ENCODE measurements at regions not wholly inside any gene's neighbourhood (a gene's known extent, or its start where the extent isn't known, plus 50 kb on each side); places are given as distances from the start of the nearest gene placed in this dataset.
"Not testable (repeated sequence)": the region's sequence is repeated elsewhere in the genome, so short reads cannot be mapped to it uniquely, and the experiment has no call there.

DNA sequence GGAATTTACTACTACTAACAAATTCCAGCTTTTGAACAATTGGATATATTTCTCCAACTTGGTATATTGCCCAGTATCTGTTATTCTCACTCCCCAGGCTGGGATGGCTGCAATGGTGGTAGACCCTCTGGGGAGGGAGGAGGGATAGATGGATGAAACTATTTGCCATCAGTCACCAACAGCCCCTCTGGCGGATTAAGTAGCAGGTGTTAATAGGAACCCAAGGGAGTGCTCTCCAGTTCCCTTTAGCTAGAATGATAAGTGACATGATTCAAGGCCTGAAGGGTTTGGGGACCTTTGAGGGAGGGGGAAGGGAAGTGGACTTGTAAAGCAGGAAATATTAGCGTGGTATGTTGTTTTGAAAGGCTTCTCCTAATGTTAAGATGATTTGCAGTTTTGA, 824.0 kb upstream of the ARRDC3 start:
- ATAC-seq = no peak
- no peaks in the 10 kb centered on the region for H3K4me1 Mint-ChIP-seq (ENCODE audit: low read depth)
- H3K4me3 Mint-ChIP-seq = no peak overlapping the region
- no peaks in the 10 kb centered on the region for H3K36me3 Mint-ChIP-seq (ENCODE audit: insufficient read depth)
- no peaks in the 10 kb centered on the region for H3K27me3 Mint-ChIP-seq (ENCODE audit: low read depth)
- H3K9me3 Mint-ChIP-seq = peaks cover 6% of the 10 kb centered on the region
- no peak for DNase-seq

DNA sequence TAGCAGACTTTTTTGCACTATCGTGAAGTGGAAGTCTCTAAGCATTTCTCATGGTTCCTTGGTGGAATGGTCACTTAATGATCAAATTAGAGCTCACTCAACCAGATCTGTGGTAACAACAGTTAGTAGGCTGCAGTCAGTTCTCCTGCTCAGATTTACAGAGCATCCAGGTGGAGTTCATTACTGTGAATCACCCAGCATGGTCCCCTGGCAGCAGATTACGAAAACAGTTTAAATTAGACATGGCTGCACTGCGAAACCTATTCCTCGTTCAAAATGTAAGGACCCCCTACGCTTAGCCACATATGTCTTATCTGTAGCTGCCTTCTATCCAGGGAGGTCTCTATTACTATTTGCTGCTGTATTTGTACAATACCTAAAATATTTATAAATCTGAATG, 823.6 kb upstream of the ARRDC3 start:
- Mint-ChIP-seq H3K4me1 (ENCODE audit: low read depth) (no peaks in the 10 kb centered on the region), H3K36me3 (ENCODE audit: insufficient read depth) (no peaks in the 10 kb centered on the region), H3K9me3 (peaks cover 6% of the 10 kb centered on the region), H3K4me3 (no peak overlapping the region), H3K27me3 (ENCODE audit: low read depth) (no peaks in the 10 kb centered on the region)
- DNase-seq (no peak), ATAC-seq (no peak)

DNA sequence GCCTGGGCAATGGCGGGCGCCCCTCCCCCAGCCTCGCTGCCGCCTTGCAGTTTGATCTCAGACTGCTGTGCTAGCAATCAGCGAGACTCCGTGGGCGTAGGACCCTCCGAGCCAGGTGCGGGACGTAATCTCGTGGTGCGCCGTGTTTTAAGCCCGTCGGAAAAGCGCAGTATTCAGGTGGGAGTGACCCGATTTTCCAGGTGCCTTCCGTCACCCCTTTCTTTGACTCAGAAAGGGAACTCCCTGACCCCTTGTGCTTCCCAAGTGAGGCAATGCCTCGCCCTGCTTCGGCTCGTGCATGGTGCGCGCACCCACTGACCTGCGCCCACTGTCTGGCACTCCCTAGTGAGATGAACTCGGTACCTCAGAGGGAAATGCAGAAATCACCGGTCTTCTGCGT, 815.9 kb upstream of the ARRDC3 start:
- not testable (repeated sequence) for H3K27me3 Mint-ChIP-seq (ENCODE audit: low read depth); H3K4me3 Mint-ChIP-seq; H3K4me1 Mint-ChIP-seq (ENCODE audit: low read depth); H3K36me3 Mint-ChIP-seq (ENCODE audit: insufficient read depth); DNase-seq; ATAC-seq; H3K9me3 Mint-ChIP-seq

DNA sequence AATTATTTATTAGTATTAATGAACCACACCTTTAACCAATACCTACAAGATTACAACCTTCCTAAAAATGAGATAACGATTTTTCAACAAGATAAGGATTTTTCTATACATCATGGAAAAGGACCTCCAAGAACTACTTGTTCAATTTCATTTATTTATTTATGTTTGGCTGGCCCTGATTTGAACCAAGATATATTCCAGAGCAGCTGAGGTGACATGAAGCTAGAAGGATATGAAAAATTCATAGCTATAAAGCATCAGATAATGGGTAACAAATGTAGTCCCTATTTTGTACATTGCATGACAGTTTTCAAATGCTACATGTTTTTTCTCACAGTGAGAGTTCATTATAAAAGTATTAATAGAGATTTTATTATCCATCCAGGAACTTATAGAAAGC, 798.5 kb upstream of the ARRDC3 start:
- H3K4me1 Mint-ChIP-seq (ENCODE audit: low read depth) = no peaks in the 10 kb centered on the region
- DNase-seq (no peak), ATAC-seq (no peak)
- H3K4me3 Mint-ChIP-seq = no peak overlapping the region
- no peaks in the 10 kb centered on the region for H3K9me3 Mint-ChIP-seq
- H3K27me3 Mint-ChIP-seq (ENCODE audit: low read depth) = no peaks in the 10 kb centered on the region
- no peaks in the 10 kb centered on the region for H3K36me3 Mint-ChIP-seq (ENCODE audit: insufficient read depth)

DNA sequence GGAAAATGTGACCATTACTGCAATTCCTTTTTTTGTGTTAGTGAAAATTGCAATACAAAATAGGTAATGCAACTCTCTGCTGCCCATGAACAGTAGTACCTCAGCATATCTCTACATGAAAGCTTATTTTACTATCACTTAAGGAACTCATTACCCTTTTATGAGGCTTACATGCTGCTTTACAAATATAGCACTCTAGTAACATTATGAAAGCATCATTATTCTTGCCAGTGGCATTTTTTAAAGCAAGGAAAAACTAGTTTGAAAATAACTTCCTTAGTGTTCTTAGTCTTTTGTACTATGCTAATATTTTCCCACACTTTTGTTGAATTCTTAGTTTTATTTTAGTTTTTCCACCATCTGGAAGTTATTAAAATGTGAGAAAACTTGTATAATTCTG, 797.3 kb upstream of the ARRDC3 start:
- Mint-ChIP-seq H3K27me3 (ENCODE audit: low read depth) (no peaks in the 10 kb centered on the region), H3K4me3 (no peak overlapping the region), H3K4me1 (ENCODE audit: low read depth) (no peaks in the 10 kb centered on the region), H3K9me3 (no peaks in the 10 kb centered on the region), H3K36me3 (ENCODE audit: insufficient read depth) (no peaks in the 10 kb centered on the region)
- DNase-seq = no peak
- ATAC-seq = no peak

DNA sequence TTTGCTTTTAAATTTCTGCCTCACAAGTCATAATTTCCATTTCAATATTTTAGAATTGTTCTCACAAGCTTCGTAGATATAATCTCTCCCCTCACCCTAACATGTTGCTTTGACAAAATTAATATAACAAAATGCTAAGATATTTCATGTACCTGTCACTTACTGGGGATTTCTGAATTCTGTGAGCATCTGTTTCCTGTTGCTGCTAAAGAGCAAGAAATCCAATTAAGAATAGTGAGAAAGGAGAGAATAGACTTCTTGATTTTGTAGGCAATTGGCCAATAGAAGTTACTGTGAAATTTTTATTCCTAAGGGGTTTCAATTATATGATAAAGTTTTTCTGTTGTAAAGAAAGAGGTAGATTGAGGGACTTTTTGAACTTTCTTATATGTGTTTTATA, 796.5 kb upstream of the ARRDC3 start:
- no peaks in the 10 kb centered on the region for H3K9me3 Mint-ChIP-seq
- ATAC-seq (no peak), DNase-seq (no peak)
- no peaks in the 10 kb centered on the region for H3K36me3 Mint-ChIP-seq (ENCODE audit: insufficient read depth)
- H3K27me3 Mint-ChIP-seq (ENCODE audit: low read depth) = no peaks in the 10 kb centered on the region
- no peak overlapping the region for H3K4me3 Mint-ChIP-seq
- H3K4me1 Mint-ChIP-seq (ENCODE audit: low read depth) = no peaks in the 10 kb centered on the region

DNA sequence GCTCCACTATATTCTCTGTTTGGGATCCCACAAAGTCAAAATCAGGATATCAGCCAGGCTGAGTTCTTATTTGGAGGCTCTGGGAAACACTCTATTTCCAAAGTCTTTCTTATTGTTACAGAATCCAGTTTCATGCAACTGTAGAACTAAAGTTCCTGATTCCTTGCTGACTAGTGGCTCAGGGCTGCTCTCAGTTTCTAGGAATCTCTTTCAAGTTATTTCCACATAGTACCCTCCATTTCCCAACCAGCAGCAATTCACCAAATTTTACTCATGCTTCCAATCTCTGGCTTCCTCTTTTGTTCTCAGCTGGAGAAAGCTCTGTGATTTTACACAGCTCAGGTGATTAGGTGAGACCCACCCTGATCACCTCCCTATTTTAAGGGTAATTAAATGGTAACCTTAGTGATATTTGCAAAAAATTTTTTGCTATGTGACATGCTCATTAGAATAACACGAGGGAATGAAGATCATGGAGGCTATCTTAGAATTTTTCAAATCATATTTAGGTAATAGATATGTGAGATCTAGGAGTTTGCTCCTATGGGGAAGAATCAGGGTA, 794.9 kb upstream of the ARRDC3 start:
- H3K4me3 Mint-ChIP-seq = no peak overlapping the region
- no peaks in the 10 kb centered on the region for H3K27me3 Mint-ChIP-seq (ENCODE audit: low read depth)
- no peaks in the 10 kb centered on the region for H3K36me3 Mint-ChIP-seq (ENCODE audit: insufficient read depth)
- ATAC-seq = no peak
- H3K4me1 Mint-ChIP-seq (ENCODE audit: low read depth) = no peaks in the 10 kb centered on the region
- no peaks in the 10 kb centered on the region for H3K9me3 Mint-ChIP-seq
- DNase-seq = no peak

DNA sequence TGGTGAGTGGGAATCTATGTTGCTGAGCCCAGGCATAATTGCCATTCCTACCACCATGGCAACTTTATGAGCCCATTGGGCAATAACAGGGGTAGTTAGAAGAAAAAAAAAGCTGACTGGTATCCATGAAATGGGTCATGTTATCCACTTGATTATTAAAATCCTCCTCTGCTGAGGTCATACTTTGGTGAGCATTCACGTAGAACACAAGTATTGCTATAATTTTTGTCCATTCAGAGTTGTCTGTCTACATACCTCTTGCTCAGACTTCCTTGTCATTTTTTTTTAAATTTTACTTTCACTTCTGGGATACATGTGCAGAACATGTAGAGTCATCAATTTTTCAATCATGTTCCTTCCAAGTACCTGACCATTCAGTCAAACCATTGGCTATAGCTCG, 780.8 kb upstream of the ARRDC3 start:
- no peaks in the 10 kb centered on the region for H3K36me3 Mint-ChIP-seq (ENCODE audit: insufficient read depth)
- no peak overlapping the region for H3K4me3 Mint-ChIP-seq
- H3K4me1 Mint-ChIP-seq (ENCODE audit: low read depth) = no peaks in the 10 kb centered on the region
- no peaks in the 10 kb centered on the region for H3K27me3 Mint-ChIP-seq (ENCODE audit: low read depth)
- no peak for DNase-seq
- H3K9me3 Mint-ChIP-seq = peaks cover 6% of the 10 kb centered on the region
- no peak for ATAC-seq

DNA sequence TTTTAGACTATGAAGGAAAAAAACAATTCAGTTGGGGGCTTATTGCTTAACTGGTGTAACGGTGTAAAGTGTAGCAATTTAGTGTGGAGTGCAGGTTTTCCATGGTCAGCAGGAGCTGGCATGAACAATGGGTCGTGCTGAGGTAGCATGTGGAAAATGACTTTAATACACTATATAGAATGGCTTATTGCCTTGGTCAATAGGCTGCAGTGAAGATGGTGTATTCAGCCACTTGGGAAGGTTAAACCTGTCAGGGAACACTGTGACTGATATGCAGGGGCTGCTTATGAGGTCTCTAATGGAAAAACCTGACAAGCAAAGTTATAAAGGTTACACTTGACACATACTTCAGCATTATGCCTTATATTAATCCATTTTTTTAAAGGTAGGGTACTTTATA, 764.7 kb upstream of the ARRDC3 start:
- Mint-ChIP-seq H3K4me1 (ENCODE audit: low read depth) (no peaks in the 10 kb centered on the region), H3K9me3 (peaks cover 3% of the 10 kb centered on the region), H3K27me3 (ENCODE audit: low read depth) (no peaks in the 10 kb centered on the region), H3K4me3 (no peak overlapping the region), H3K36me3 (ENCODE audit: insufficient read depth) (no peaks in the 10 kb centered on the region)
- ATAC-seq (no peak), DNase-seq (no peak)

DNA sequence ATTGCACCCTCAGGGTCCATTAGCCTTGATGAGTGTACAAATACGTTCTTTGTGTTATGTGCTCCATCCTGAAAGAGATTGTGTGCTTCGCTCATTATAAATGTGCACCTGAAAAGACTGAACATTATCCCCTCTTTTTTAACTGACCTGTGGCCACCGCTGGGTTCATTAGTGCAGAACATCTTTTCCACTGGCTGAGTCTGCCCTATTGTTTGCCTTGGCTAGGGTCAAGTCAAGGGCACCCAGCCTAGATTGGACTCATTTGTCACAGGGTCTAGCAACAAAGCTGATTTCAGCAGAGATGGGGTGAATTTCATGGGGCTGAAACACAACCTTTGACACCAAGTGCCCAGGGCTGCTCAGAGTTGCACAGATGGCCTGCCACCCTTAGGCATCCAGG, 764.1 kb upstream of the ARRDC3 start:
- H3K4me3 Mint-ChIP-seq = no peak overlapping the region
- ATAC-seq (no peak), DNase-seq (no peak)
- H3K27me3 Mint-ChIP-seq (ENCODE audit: low read depth) = no peaks in the 10 kb centered on the region
- H3K9me3 Mint-ChIP-seq = peaks cover 4% of the 10 kb centered on the region
- no peaks in the 10 kb centered on the region for H3K4me1 Mint-ChIP-seq (ENCODE audit: low read depth)
- H3K36me3 Mint-ChIP-seq (ENCODE audit: insufficient read depth) = no peaks in the 10 kb centered on the region

DNA sequence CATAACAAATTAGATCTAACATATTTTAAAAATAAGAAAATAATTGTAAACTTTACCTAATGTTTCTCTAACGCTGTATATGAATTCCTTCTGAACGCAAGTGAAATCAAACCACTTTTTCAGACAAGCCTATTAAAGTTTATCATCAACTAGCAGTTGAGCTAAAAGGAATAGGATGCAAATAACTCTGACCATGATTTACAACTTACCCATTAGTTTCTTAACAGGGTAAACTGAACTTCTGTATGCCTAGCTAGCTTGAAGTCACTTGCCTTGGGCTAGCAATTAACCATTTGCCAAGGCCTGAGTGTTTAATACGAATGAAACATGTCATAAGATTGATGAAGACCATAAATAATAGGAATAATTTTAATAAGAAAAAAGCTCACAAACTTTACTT, 762.7 kb upstream of the ARRDC3 start:
- H3K36me3 Mint-ChIP-seq (ENCODE audit: insufficient read depth) = no peaks in the 10 kb centered on the region
- H3K27me3 Mint-ChIP-seq (ENCODE audit: low read depth) = no peaks in the 10 kb centered on the region
- DNase-seq = no peak
- H3K9me3 Mint-ChIP-seq = peaks cover 7% of the 10 kb centered on the region
- no peak overlapping the region for H3K4me3 Mint-ChIP-seq
- ATAC-seq = no peak
- no peaks in the 10 kb centered on the region for H3K4me1 Mint-ChIP-seq (ENCODE audit: low read depth)

DNA sequence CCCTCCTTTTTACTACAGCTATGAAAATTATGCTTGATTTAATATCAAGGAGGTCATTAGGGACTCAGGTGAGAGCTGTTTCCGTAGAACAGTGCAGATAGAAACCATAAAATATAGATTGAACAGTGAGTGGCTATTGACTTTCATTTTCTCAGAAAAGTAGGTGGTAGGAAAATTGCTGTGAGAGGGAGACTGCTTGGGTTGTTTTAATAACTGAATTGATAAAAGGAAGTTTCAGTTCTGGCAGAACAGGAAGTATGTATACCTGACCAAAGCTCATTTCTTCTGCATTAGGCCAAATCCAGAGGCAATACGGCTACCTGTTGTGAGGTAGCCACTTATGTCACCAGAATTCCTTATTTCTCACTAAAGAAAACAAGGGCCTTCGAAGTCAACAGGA, 761.7 kb upstream of the ARRDC3 start:
- ATAC-seq = no peak
- no peak for DNase-seq
- no peaks in the 10 kb centered on the region for H3K27me3 Mint-ChIP-seq (ENCODE audit: low read depth)
- H3K4me1 Mint-ChIP-seq (ENCODE audit: low read depth) = no peaks in the 10 kb centered on the region
- H3K36me3 Mint-ChIP-seq (ENCODE audit: insufficient read depth) = no peaks in the 10 kb centered on the region
- peaks cover 7% of the 10 kb centered on the region for H3K9me3 Mint-ChIP-seq
- H3K4me3 Mint-ChIP-seq = no peak overlapping the region

DNA sequence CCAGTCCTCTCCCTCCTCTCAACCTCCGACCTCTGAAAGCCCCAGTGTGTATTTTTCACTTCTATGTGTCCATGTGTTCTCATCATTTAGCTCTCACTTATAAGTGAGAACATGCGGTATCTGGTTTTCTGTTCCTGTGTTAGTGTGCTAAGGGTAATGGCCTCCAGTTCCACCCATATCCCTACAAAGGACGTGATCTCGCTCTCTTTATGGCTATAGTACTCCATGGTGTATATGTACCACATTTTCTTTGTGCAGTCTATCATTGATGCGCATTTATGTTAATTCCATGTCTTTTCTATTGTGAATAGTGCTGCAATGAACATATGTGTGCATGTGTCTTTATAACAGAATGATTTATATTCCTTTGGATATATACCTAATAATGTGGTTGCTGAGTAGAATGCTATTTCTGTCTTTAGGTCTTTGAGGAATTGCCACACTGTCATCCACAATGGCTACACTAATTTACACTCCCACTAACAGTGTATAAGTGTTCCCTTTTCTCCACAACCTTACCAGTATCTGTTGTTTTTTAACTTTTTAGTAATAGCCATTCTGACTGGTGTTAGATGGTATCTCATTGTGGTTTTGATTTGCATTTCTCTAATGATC, 749.3 kb upstream of the ARRDC3 start:
- H3K27me3 Mint-ChIP-seq (ENCODE audit: low read depth); DNase-seq: not testable (repeated sequence)

DNA sequence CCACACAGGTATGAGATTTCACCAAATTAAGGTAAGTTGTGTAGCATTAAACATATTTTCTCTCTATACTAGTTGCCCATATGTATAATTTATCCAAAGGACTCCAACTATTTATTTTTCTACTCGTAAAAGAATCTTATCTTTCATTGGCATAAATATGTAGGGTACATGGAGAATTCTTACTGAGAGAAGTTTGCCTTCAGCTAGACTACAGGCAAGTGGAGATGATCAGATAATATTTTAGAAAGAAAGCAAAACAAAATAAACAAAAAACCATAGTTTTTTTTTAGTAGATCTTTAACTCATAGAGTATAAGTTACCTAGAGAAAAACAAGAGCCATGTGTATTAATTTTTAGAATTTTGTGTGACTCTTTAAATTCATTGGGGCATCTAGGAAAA, 743.1 kb upstream of the ARRDC3 start:
- DNase-seq = no peak
- no peak for ATAC-seq
- no peaks in the 10 kb centered on the region for H3K4me1 Mint-ChIP-seq (ENCODE audit: low read depth)
- H3K27me3 Mint-ChIP-seq (ENCODE audit: low read depth) = no peaks in the 10 kb centered on the region
- peaks cover 4% of the 10 kb centered on the region for H3K9me3 Mint-ChIP-seq
- no peak overlapping the region for H3K4me3 Mint-ChIP-seq
- H3K36me3 Mint-ChIP-seq (ENCODE audit: insufficient read depth) = no peaks in the 10 kb centered on the region

More for the DNA sequence above, 749.3 kb upstream of the ARRDC3 start:
- H3K36me3 Mint-ChIP-seq (ENCODE audit: insufficient read depth); H3K4me1 Mint-ChIP-seq (ENCODE audit: low read depth); H3K4me3 Mint-ChIP-seq; H3K9me3 Mint-ChIP-seq; ATAC-seq: not testable (repeated sequence)

DNA sequence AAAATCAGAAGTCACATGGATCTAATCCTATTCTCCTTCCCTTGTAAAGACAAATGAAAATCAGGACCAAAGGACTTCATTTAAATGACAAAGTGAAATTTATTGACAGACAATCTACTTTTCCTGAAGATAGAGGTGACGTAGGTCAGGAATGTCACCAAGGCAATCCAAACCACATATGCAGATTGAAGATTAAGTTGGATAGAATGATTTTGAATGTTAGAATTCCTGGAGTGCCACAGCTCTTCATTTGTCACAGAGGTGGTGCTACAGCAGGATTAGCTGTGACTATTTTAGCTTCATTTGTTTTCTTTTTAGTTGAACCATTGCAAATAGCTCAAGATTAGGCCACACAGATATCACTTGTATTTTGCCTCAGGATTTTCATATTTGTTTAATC, 736.0 kb upstream of the ARRDC3 start:
- no peak overlapping the region for H3K4me3 Mint-ChIP-seq
- DNase-seq (no peak), ATAC-seq (no peak)
- H3K9me3 Mint-ChIP-seq = peaks cover 7% of the 10 kb centered on the region
- H3K4me1 Mint-ChIP-seq (ENCODE audit: low read depth) = no peaks in the 10 kb centered on the region
- H3K36me3 Mint-ChIP-seq (ENCODE audit: insufficient read depth) = no peaks in the 10 kb centered on the region
- H3K27me3 Mint-ChIP-seq (ENCODE audit: low read depth) = no peaks in the 10 kb centered on the region

DNA sequence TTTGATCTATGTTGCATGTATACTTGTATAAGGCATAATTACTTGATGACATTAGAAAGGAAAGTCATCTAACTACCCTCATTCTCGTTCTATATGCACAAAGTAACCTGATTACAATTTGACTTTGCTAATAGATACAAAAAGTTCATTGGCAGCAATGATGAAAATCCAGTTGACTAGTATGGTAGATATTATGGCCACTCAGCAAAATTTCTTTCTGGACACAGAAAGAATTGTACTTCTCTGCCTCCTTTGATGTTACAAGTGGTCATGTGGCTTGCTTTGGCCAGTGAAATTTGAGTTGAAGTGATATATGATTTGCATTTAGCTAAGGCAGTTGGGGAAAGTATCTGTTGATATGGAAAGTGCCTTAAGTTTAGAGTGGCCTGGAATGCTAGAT, 723.7 kb upstream of the ARRDC3 start:
- H3K4me1 Mint-ChIP-seq (ENCODE audit: low read depth) = no peaks in the 10 kb centered on the region
- H3K4me3 Mint-ChIP-seq = no peak overlapping the region
- no peak for DNase-seq
- ATAC-seq = no peak
- H3K9me3 Mint-ChIP-seq = peaks cover 16% of the 10 kb centered on the region
- H3K27me3 Mint-ChIP-seq (ENCODE audit: low read depth) = no peaks in the 10 kb centered on the region
- no peaks in the 10 kb centered on the region for H3K36me3 Mint-ChIP-seq (ENCODE audit: insufficient read depth)

Measured in activated T-cell treated with anti-CD3 and anti-CD28 coated beads, Interleukin-2, amount 50 U/mL, for 4 hours (primary cell).